ENCODE measurements at regions not wholly inside any gene's neighbourhood (a gene's known extent, or its start where the extent isn't known, plus 50 kb on each side); places are given as distances from the start of the nearest gene placed in this dataset.

GRCh38 chr13:112202266-112202665, 135.3 kb downstream of the SOX1 start:
- ChIA-PET POLR2A (no interaction called here), CTCF (no interaction called here)
- dilution Hi-C loops (cut with MboI; ENCODE audit: extremely low pct_ligation_motif_present, low sequenced_read_pairs), result no loop called here
- Histone ChIP-seq H3K4me3 (replicated peaks in 1 of 3; ENCODE audit: insufficient read depth in 1 of 3, low read depth in 1 of 3, low read length in 3 of 3) (no peak overlapping the region), H3K27ac (ENCODE audit: insufficient read depth, low read depth, low read length) (no peak overlapping the region), H3K9me3 (replicated peaks; ENCODE audit: control insufficient read depth, insufficient read depth, low read length) (peaks cover 2% of the 10 kb centered on the region), H3K4me1 (ENCODE audit: control insufficient read depth, extremely low read depth, insufficient read depth, low read length) (no peaks in the 10 kb centered on the region), H3K79me2 (ENCODE audit: control insufficient read depth, insufficient read depth, low read length) (no peaks in the 10 kb centered on the region), H3K9me1 (replicated peaks; ENCODE audit: control insufficient read depth, extremely low read depth, insufficient read depth, low read length) (no peaks in the 10 kb centered on the region), H3K36me3 (ENCODE audit: control insufficient read depth in 2 of 2, extremely low read depth in 1 of 2, insufficient read depth in 2 of 2, low read length in 2 of 2) (no peaks in the 10 kb centered on the region), H3K9ac (replicated peaks; ENCODE audit: extremely low read depth, insufficient read depth, low read length) (no peak overlapping the region), H4K20me1 (replicated peaks; ENCODE audit: control insufficient read depth, extremely low read depth, insufficient read depth, low read length) (no peaks in the 10 kb centered on the region), H3K4me2 (ENCODE audit: insufficient read depth, low read length) (no peak overlapping the region), H3K27me3 (ENCODE audit: control insufficient read depth in 2 of 2, insufficient read depth in 2 of 2, low read length in 2 of 2) (no peaks in the 10 kb centered on the region), H2AFZ (ENCODE audit: low read depth, low read length) (no peak overlapping the region)
- no peak for FAIRE-seq
- TF ChIP-seq MYC (IDR thresholded peaks at IDR 0.05; ENCODE audit: low read depth, low read length), result no peak
- intact Hi-C loops (cut with micrococcal nuclease), result no loop called here
- DNase-seq (ENCODE audit: low read depth, low spot score), result no peak
- BruUV-seq (replicated peaks), result no TSS peak

- Histone ChIP-seq H3K4me2 (ENCODE audit: insufficient read depth, low read length) (no peak overlapping the region), H2AFZ (ENCODE audit: low read depth, low read length) (no peak overlapping the region), H3K4me1 (ENCODE audit: control insufficient read depth, extremely low read depth, insufficient read depth, low read length) (no peaks in the 10 kb centered on the region), H3K79me2 (ENCODE audit: control insufficient read depth, insufficient read depth, low read length) (no peaks in the 10 kb centered on the region), H3K27ac (ENCODE audit: insufficient read depth, low read depth, low read length) (no peak overlapping the region), H3K36me3 (ENCODE audit: control insufficient read depth in 2 of 2, extremely low read depth in 1 of 2, insufficient read depth in 2 of 2, low read length in 2 of 2) (no peaks in the 10 kb centered on the region), H3K9ac (replicated peaks; ENCODE audit: extremely low read depth, insufficient read depth, low read length) (no peak overlapping the region), H4K20me1 (replicated peaks; ENCODE audit: control insufficient read depth, extremely low read depth, insufficient read depth, low read length) (no peaks in the 10 kb centered on the region), H3K27me3 (ENCODE audit: control insufficient read depth in 2 of 2, insufficient read depth in 2 of 2, low read length in 2 of 2) (no peaks in the 10 kb centered on the region), H3K4me3 (replicated peaks in 1 of 3; ENCODE audit: insufficient read depth in 1 of 3, low read depth in 1 of 3, low read length in 3 of 3) (no peak overlapping the region), H3K9me1 (replicated peaks; ENCODE audit: control insufficient read depth, extremely low read depth, insufficient read depth, low read length) (no peaks in the 10 kb centered on the region), H3K9me3 (replicated peaks; ENCODE audit: control insufficient read depth, insufficient read depth, low read length) (peaks cover 2% of the 10 kb centered on the region)
- no peak for TF ChIP-seq CTCF (IDR thresholded peaks at IDR 0.05; ENCODE audit: extremely low read depth in 1 of 2, insufficient read depth in 1 of 2, low read depth in 1 of 2, low read length in 2 of 2)
- no peak for TF ChIP-seq POLR2AphosphoS5 (IDR thresholded peaks at IDR 0.05; ENCODE audit: insufficient read depth, low read depth, low read length)
- TF ChIP-seq MAX (IDR thresholded peaks at IDR 0.05; ENCODE audit: insufficient read depth, insufficient read length), result no peak
- TF ChIP-seq EZH2 (IDR thresholded peaks at IDR 0.05; ENCODE audit: borderline replicate concordance, low read depth, low read length, severe bottlenecking), result no peak
- TF ChIP-seq JUN (IDR thresholded peaks at IDR 0.05; ENCODE audit: borderline replicate concordance, insufficient read depth, insufficient read length, low read depth), result no peak
- TF ChIP-seq FOS (IDR thresholded peaks at IDR 0.05; ENCODE audit: borderline replicate concordance, insufficient read depth, low read length), result no peak
- no peak for TF ChIP-seq GATA2 (IDR thresholded peaks at IDR 0.05; ENCODE audit: insufficient read depth, insufficient read length, low read depth, low read length)
- TF ChIP-seq POLR2A (IDR thresholded peaks at IDR 0.05; ENCODE audit: low read depth, low read length), result no peak
- no peak for TF ChIP-seq MYC (IDR thresholded peaks at IDR 0.05; ENCODE audit: low read depth, low read length)
- ChIA-PET CTCF (no interaction called here), POLR2A (no interaction called here)
- BruUV-seq (replicated peaks), result no TSS peak
- dilution Hi-C loops (cut with MboI; ENCODE audit: extremely low pct_ligation_motif_present, low sequenced_read_pairs), result no loop called here
- DNase-seq (ENCODE audit: low read depth, low spot score), result no peak
- intact Hi-C loops (cut with micrococcal nuclease), result no loop called here
- FAIRE-seq, result no peak
These were observed 136.0 kb downstream of the SOX1 start for GRCh38 chr13:112202966-112203365.
